ENCODE measurements at regions not wholly inside any gene's neighbourhood (a gene's known extent, or its start where the extent isn't known, plus 50 kb on each side); places are given as distances from the start of the nearest gene placed in this dataset.

DNA sequence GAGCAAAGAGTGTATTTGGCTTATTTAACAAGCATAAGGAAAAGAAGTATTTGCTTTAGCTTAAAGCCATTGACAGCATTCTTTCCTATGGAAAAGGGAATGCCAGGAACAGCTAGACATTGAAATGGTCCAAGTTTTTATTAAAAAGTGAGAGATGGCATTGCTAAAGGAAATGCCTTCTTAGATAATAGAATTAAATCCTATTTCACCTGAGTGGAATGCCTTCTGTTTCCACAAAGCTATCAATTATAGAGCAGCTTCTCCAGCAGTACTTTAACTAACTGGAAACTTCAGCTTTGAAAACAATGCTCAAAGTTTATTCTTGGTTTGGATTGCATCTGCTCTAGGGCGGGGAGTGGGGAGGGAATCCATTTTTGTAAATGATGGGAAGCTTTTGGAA is 85.1 kb upstream of the CNKSR3 start:
- H3K4me3 ChIP-seq (ENCODE audit: low read depth, low read length) = no peak overlapping the region
- in situ Hi-C loops (cut with HindIII; ENCODE audit: low sequenced_read_pairs) = no loop called here
- TF ChIP-seq, protein P1, sequence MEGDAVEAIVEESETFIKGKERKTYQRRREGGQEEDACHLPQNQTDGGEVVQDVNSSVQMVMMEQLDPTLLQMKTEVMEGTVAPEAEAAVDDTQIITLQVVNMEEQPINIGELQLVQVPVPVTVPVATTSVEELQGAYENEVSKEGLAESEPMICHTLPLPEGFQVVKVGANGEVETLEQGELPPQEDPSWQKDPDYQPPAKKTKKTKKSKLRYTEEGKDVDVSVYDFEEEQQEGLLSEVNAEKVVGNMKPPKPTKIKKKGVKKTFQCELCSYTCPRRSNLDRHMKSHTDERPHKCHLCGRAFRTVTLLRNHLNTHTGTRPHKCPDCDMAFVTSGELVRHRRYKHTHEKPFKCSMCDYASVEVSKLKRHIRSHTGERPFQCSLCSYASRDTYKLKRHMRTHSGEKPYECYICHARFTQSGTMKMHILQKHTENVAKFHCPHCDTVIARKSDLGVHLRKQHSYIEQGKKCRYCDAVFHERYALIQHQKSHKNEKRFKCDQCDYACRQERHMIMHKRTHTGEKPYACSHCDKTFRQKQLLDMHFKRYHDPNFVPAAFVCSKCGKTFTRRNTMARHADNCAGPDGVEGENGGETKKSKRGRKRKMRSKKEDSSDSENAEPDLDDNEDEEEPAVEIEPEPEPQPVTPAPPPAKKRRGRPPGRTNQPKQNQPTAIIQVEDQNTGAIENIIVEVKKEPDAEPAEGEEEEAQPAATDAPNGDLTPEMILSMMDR (IDR thresholded peaks at IDR 0.05; ENCODE audit: low read depth, low read length, missing control alignments) = no peak
- DNase-seq (ENCODE audit: low read depth) = no peak

DNA sequence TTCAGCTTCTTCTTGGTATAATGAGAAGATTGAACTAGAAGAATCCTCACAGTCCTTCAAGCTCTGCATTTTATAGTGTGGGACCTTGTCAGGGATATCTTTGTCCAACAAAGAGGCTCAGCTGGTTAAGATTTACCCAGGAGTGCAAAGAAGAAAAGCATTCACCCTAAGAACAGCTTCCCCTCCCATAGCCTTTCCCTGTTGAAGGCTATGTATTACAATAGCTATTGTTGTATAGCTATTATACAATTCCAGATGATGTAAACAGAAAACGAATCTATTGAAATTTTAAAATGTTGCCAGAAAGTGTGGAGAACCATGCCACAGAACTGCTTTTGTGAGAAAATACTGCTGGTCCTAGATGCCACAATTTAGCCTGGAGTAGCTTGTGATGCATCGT is 85.5 kb upstream of the CNKSR3 start:
- TF ChIP-seq, protein P1 (IDR thresholded peaks at IDR 0.05; ENCODE audit: low read depth, low read length, missing control alignments) = no peak
- DNase-seq (ENCODE audit: low read depth) = no peak
- no peak overlapping the region for H3K4me3 ChIP-seq (ENCODE audit: low read depth, low read length)
- in situ Hi-C loops (cut with HindIII; ENCODE audit: low sequenced_read_pairs) = no loop called here

DNA sequence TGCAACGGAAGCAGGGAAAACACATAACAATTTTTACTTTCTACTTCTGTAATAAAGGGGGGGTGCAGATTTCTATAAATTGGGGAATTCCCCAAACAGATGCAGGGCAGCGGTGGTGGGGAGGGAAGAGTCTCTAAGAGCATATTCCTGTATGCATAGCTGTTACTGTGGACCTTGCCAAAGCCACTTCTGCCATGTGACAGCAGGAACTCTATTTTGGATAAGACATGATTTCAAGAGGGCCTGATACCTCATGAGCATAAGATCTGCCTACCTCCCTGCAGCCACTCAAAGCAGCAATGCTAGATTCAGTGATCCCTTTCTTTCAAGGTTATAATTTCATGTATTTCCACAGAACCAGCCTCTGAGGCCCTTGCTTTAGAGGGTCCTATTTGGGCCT is 86.2 kb upstream of the CNKSR3 start:
- TF ChIP-seq, protein P1 (IDR thresholded peaks at IDR 0.05; ENCODE audit: low read depth, low read length, missing control alignments) = no peak
- no peak overlapping the region for H3K4me3 ChIP-seq (ENCODE audit: low read depth, low read length)
- in situ Hi-C loops (cut with HindIII; ENCODE audit: low sequenced_read_pairs) = no loop called here
- DNase-seq (ENCODE audit: low read depth) = no peak

DNA sequence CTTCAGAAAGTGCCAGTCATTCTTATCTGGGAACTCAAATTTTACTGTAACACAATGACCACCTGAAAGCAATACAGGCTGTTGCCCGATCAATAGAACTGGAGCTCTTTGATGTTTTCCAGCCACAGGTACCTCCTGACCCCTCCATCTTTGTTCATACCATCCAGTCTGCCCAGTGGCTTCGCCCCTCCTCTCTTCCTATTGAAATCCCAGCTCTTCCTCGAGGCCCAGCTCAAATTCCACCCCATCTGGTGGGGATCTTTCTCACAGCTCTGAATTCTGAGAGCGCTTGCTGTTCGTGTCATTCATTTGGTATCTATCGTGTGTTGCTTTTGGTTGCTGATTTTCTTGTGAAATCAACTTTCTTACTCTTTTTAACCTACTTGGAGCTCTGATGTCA is 87.9 kb upstream of the CNKSR3 start:
- H3K4me3 ChIP-seq (ENCODE audit: low read depth, low read length) = no peak overlapping the region
- TF ChIP-seq, protein P1 (IDR thresholded peaks at IDR 0.05; ENCODE audit: low read depth, low read length, missing control alignments) = no peak
- DNase-seq (ENCODE audit: low read depth) = no peak
- in situ Hi-C loops (cut with HindIII; ENCODE audit: low sequenced_read_pairs) = no loop called here

DNA sequence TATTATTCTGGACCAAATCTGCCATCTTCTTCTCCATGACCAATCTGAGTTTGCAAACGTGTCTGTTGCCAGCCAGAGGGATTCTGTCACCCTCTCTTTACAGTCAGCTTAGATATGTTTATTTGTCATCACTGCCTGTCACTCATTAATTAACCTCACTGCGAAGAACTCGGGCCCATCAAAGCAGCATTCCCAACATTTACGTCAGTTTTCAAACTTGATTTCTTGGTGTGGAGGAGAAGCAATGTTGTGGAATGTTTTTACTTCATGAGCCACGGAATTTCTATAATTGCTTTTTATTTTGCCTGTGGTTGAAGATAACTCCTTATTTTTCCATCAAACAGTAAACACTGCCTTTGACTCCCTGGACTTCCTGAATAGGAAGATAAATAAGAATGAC is 91.8 kb upstream of the CNKSR3 start:
- in situ Hi-C loops (cut with HindIII; ENCODE audit: low sequenced_read_pairs) = no loop called here
- no peak for DNase-seq (ENCODE audit: low read depth)
- H3K4me3 ChIP-seq (ENCODE audit: low read depth, low read length) = no peak overlapping the region
- TF ChIP-seq, protein P1 (IDR thresholded peaks at IDR 0.05; ENCODE audit: low read depth, low read length, missing control alignments) = no peak

DNA sequence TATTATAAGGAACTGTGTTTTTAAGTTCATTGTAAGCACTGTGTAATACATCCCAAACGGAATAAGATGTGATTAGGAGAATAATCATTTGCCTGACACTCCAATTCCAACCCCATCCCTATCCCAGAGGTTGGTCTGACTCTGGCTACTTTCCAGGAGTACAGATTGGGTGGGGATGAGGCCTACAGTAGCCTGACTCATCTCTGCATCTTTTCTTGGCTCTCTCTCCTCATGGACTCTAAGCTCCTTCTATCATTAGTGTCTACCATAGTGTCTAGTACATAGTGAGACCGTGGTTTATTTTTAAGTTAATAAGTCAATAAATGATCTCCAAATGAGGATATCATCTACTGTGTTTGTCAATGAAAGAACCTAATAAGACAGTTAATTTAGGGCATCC is 92.2 kb upstream of the CNKSR3 start:
- in situ Hi-C loops (cut with HindIII; ENCODE audit: low sequenced_read_pairs) = no loop called here
- DNase-seq (ENCODE audit: low read depth) = no peak
- TF ChIP-seq, protein P1 (IDR thresholded peaks at IDR 0.05; ENCODE audit: low read depth, low read length, missing control alignments) = no peak
- no peak overlapping the region for H3K4me3 ChIP-seq (ENCODE audit: low read depth, low read length)

DNA sequence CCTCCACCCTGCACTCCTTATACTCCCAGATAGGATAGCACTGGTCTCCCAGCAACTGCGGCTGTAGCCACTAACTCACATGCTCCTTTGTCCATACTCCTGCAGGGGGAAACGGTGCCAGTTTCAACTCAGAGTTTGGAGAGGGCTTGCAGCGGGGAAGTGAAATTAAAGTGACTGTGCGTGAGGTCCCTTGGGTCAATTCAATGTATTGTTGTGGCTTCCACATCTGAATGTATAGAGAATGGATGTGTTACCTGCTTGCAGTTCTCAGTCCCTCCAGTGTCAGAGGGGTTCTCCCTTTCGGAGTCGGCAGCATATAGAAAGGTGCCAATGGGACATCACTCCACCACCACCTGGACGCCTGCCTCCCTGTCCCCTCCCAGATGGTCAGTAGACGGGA is 93.6 kb upstream of the CNKSR3 start:
- H3K4me3 ChIP-seq (ENCODE audit: low read depth, low read length) = no peak overlapping the region
- in situ Hi-C loops (cut with HindIII; ENCODE audit: low sequenced_read_pairs) = no loop called here
- TF ChIP-seq, protein P1 (IDR thresholded peaks at IDR 0.05; ENCODE audit: low read depth, low read length, missing control alignments) = no peak
- DNase-seq (ENCODE audit: low read depth) = no peak

Data from astrocyte of the cerebellum (primary cell).